NCI-H2227 treated with DMSO at 0.1 percent for 48 hours (cell line): ENCODE measurements at regions not wholly inside any gene's neighbourhood (a gene's known extent, or its start where the extent isn't known, plus 50 kb on each side); places are given as distances from the start of the nearest gene placed in this dataset.
"Not testable (repeated sequence)": the region's sequence is repeated elsewhere in the genome, so short reads cannot be mapped to it uniquely, and the experiment has no call there.

Experiments used
- DNase-seq: peaks from one replicate; lab custom pipeline; 2025; lab: John Stamatoyannopoulos, UW

- no peak for DNase-seq
Measured at GRCh38 chr5:29162297-29162696, 2031.2 kb upstream of the CDH6 start.

- no peak for DNase-seq
Measured at GRCh38 chr5:29161399-29162291, 2031.8 kb upstream of the CDH6 start.

- DNase-seq, result no peak
Measured at GRCh38 chr5:29157975-29158374, 2035.5 kb upstream of the CDH6 start.

- no peak for DNase-seq
Measured at GRCh38 chr5:29150840-29151239, 2042.6 kb upstream of the CDH6 start.

- no peak for DNase-seq
Measured at GRCh38 chr5:29148581-29148980, 2044.9 kb upstream of the CDH6 start.

GRCh38 chr5:29148073-29148472, 2045.4 kb upstream of the CDH6 start:
- no peak for DNase-seq

GRCh38 chr5:29143266-29143665, 2050.2 kb upstream of the CDH6 start:
- DNase-seq, result no peak

GRCh38 chr5:29134418-29134817, 2059.1 kb upstream of the CDH6 start:
- DNase-seq, result no peak

- no peak for DNase-seq
Measured at GRCh38 chr5:29131285-29131684, 2062.2 kb upstream of the CDH6 start.

- no peak for DNase-seq
Measured at GRCh38 chr5:29130786-29131185, 2062.7 kb upstream of the CDH6 start.

- DNase-seq, result not testable (repeated sequence)
Measured at GRCh38 chr5:29127524-29128156, 2065.8 kb upstream of the CDH6 start.

GRCh38 chr5:29126462-29126861, 2067.0 kb upstream of the CDH6 start:
- not testable (repeated sequence) for DNase-seq

GRCh38 chr5:29122306-29122705, 2071.2 kb upstream of the CDH6 start:
- no peak for DNase-seq

- DNase-seq, result no peak
Measured at GRCh38 chr5:29114331-29114768, 2076.0 kb upstream of the CDH9 start.

GRCh38 chr5:29113516-29113915, 2075.1 kb upstream of the CDH9 start:
- no peak for DNase-seq

GRCh38 chr5:29099585-29099984, 2061.2 kb upstream of the CDH9 start:
- DNase-seq, result no peak

GRCh38 chr5:29089591-29090130, 2051.3 kb upstream of the CDH9 start:
- DNase-seq, result no peak

- no peak for DNase-seq
Measured at GRCh38 chr5:29085142-29085541, 2046.8 kb upstream of the CDH9 start.

- DNase-seq, result no peak
Measured at GRCh38 chr5:29079771-29080170, 2041.4 kb upstream of the CDH9 start.

- no peak for DNase-seq
Measured at GRCh38 chr5:29077451-29077850, 2039.1 kb upstream of the CDH9 start.

- no peak for DNase-seq
Measured at GRCh38 chr5:29069104-29069402, 2030.7 kb upstream of the CDH9 start.

- DNase-seq, result no peak
Measured at GRCh38 chr5:29061381-29061780, 2023.0 kb upstream of the CDH9 start.

GRCh38 chr5:29054694-29055093, 2016.3 kb upstream of the CDH9 start:
- no peak for DNase-seq
